ENCODE measurements at regions not wholly inside any gene's neighbourhood (a gene's known extent, or its start where the extent isn't known, plus 50 kb on each side); places are given as distances from the start of the nearest gene placed in this dataset.

DNA sequence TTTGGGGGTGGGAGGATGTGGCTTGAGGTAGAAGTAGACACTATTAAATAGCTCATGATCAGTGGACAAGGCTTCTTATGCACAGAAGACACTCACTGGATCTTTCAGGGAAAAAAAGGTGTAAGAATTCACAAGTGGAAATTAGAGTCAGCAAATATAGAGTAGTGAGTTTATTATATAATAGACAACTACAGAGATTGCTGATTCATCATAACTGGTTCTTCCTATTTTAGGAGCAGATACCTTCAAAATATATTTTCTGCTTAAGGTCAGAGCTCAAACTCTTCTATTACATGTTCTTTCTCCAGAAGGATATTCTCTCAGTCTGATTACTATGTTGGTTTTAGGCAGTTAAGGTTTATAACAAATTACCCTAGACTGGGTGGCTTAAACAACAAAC, 646.9 kb upstream of the CDH7 start:
- no peak for TF ChIP-seq EZH2 (IDR thresholded peaks at IDR 0.05; ENCODE audit: low read depth)
- TF ChIP-seq, protein P1, sequence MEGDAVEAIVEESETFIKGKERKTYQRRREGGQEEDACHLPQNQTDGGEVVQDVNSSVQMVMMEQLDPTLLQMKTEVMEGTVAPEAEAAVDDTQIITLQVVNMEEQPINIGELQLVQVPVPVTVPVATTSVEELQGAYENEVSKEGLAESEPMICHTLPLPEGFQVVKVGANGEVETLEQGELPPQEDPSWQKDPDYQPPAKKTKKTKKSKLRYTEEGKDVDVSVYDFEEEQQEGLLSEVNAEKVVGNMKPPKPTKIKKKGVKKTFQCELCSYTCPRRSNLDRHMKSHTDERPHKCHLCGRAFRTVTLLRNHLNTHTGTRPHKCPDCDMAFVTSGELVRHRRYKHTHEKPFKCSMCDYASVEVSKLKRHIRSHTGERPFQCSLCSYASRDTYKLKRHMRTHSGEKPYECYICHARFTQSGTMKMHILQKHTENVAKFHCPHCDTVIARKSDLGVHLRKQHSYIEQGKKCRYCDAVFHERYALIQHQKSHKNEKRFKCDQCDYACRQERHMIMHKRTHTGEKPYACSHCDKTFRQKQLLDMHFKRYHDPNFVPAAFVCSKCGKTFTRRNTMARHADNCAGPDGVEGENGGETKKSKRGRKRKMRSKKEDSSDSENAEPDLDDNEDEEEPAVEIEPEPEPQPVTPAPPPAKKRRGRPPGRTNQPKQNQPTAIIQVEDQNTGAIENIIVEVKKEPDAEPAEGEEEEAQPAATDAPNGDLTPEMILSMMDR (conservative IDR thresholded peaks at IDR 0.05) = no peak
- POLR2A ChIA-PET (ENCODE audit: unreplicated experiment) = no interaction called here
- Histone ChIP-seq H2AFZ (no peak overlapping the region), H3K4me2 (no peak overlapping the region), H3K79me2 (ENCODE audit: low read depth) (no peaks in the 10 kb centered on the region), H3K9me2 (ENCODE audit: insufficient read depth) (no peaks in the 10 kb centered on the region), H3F3A (ENCODE audit: insufficient read depth, low read depth) (no peaks in the 10 kb centered on the region), H4K20me1 (ENCODE audit: insufficient read depth) (no peaks in the 10 kb centered on the region), H3K4me3 (no peak overlapping the region), H3K27ac (no peak overlapping the region), H3K4me1 (replicated peaks; ENCODE audit: insufficient read depth) (no peaks in the 10 kb centered on the region), H3K36me3 (ENCODE audit: low read depth) (no peaks in the 10 kb centered on the region), H3K27me3 (ENCODE audit: insufficient read depth, low read depth) (no peaks in the 10 kb centered on the region), H3K9me3 (ENCODE audit: insufficient read depth, low read depth) (no peaks in the 10 kb centered on the region)
- intact Hi-C loops (cut with micrococcal nuclease; ENCODE audit: unreplicated experiment) = no loop called here
- CTCF ChIA-PET = no interaction called here
- BruUV-seq (replicated peaks) = no TSS peak
- DNase-seq = no peak

DNA sequence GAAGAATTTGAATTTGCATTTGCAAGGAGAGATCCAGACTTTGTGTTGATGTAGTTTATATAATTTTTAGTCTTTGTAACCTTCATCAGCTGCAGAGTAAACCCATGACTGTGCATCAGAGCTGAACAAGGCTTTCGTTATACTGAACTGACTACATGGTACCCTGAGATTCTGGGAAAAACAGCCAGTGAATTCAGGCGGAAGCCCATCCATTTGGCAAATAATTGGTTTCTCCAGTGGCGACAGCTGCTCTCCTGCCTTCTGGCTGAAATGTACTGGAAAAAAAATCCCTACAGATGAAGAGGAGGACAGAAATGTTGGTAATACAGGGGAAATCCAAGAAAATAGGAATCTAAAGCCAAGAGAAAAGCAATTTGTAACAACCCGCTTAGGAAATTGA, 657.5 kb upstream of the CDH7 start:
- Histone ChIP-seq H4K20me1 (ENCODE audit: insufficient read depth) (no peaks in the 10 kb centered on the region), H3K36me3 (ENCODE audit: low read depth) (no peaks in the 10 kb centered on the region), H2AFZ (no peak overlapping the region), H3K79me2 (ENCODE audit: low read depth) (no peaks in the 10 kb centered on the region), H3K9me3 (ENCODE audit: insufficient read depth, low read depth) (no peaks in the 10 kb centered on the region), H3K9me2 (ENCODE audit: insufficient read depth) (no peaks in the 10 kb centered on the region), H3K4me1 (replicated peaks; ENCODE audit: insufficient read depth) (no peaks in the 10 kb centered on the region), H3K4me3 (no peak overlapping the region), H3K27ac (no peak overlapping the region), H3K27me3 (ENCODE audit: insufficient read depth, low read depth) (no peaks in the 10 kb centered on the region), H3F3A (ENCODE audit: insufficient read depth, low read depth) (no peaks in the 10 kb centered on the region), H3K4me2 (no peak overlapping the region)
- BruUV-seq (replicated peaks) = no TSS peak
- TF ChIP-seq, protein P1 (conservative IDR thresholded peaks at IDR 0.05) = no peak
- TF ChIP-seq EZH2 (IDR thresholded peaks at IDR 0.05; ENCODE audit: low read depth) = no peak
- ChIA-PET POLR2A (ENCODE audit: unreplicated experiment) (no interaction called here), CTCF (no interaction called here)
- DNase-seq = no peak
- intact Hi-C loops (cut with micrococcal nuclease; ENCODE audit: unreplicated experiment) = no loop called here

DNA sequence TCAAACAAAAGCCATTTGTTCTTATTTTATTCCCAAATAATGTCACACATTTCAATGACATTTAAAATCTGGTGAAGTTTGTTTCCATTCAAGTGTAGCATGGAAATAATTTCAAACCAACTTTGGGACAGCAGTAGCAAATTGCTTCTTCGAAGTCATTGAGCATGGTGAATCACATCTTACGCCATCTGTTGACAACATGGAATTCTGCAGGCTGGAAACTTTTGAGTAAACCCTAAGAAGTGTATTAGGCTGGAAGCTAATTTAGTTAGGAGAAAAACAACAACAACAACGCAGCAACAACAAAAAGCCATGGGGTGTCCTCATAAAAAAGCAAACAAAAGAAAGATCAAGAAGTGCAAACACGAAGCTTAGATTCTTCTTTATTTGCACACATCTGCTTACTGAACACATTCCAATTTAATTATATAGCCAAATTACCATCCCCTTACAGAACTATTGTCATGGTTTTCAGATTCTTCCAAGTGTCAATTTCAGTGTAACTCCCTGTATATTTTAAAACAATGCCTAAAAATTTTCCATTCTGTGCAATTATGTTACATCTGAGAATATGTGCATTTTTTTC, 659.0 kb upstream of the CDH7 start:
- no TSS peak for BruUV-seq (replicated peaks)
- intact Hi-C loops (cut with micrococcal nuclease; ENCODE audit: unreplicated experiment) = no loop called here

More for the DNA sequence above, 659.0 kb upstream of the CDH7 start:
- Histone ChIP-seq H3K4me3 (no peak overlapping the region), H3K27me3 (ENCODE audit: insufficient read depth, low read depth) (no peaks in the 10 kb centered on the region), H4K20me1 (ENCODE audit: insufficient read depth) (no peaks in the 10 kb centered on the region), H3K9me2 (ENCODE audit: insufficient read depth) (no peaks in the 10 kb centered on the region), H3K4me2 (no peak overlapping the region), H3K4me1 (replicated peaks; ENCODE audit: insufficient read depth) (no peaks in the 10 kb centered on the region), H3K79me2 (ENCODE audit: low read depth) (no peaks in the 10 kb centered on the region), H3K36me3 (ENCODE audit: low read depth) (no peaks in the 10 kb centered on the region), H2AFZ (no peak overlapping the region), H3F3A (ENCODE audit: insufficient read depth, low read depth) (no peaks in the 10 kb centered on the region), H3K9me3 (ENCODE audit: insufficient read depth, low read depth) (no peaks in the 10 kb centered on the region), H3K27ac (no peak overlapping the region)
- POLR2A ChIA-PET (ENCODE audit: unreplicated experiment) = no interaction called here
- TF ChIP-seq, protein P1 (conservative IDR thresholded peaks at IDR 0.05) = peak; percentile 61; the same call in 1 of the 2 replicates
- no peak for TF ChIP-seq EZH2 (IDR thresholded peaks at IDR 0.05; ENCODE audit: low read depth)
- CTCF ChIA-PET = no interaction called here
- DNase-seq = no peak

All from PC-9 (cell line).